Activated CD8-positive, alpha-beta T cell treated with anti-CD3 and anti-CD28 coated beads for 36 hours (primary cell): ENCODE measurements at regions not wholly inside any gene's neighbourhood (a gene's known extent, or its start where the extent isn't known, plus 50 kb on each side); places are given as distances from the start of the nearest gene placed in this dataset.

Experiments
- ATAC-seq: fragments of 200-7000 bp; cut with Tn5 transposase; one replicate; pipeline ENCODE4 v1.10.0; 2021; ENCODE audit warnings: mild to moderate bottlenecking, moderate library complexity
- CTCF ChIA-PET: fragments of 350-600 bp; sonication (Branson Sonifier 250); formaldehyde crosslinking; loops from one replicate; lab custom pipeline; 2021; ENCODE audit warnings: antibody characterized with exemption; lab: Charles Lee
- POLR2A ChIA-PET: fragments of 350-600 bp; sonication (Branson Sonifier 250); formaldehyde crosslinking; loops from one replicate; lab custom pipeline; 2021; ENCODE audit warnings: antibody characterized with exemption; lab: Charles Lee
- DNase-seq: peaks from one replicate; pipeline ENCODE4 v3.0.0-alpha.2; 2020
- H3K27ac Mint-ChIP-seq: one replicate; pipeline ENCODE4 v1.8.0; 2021; ENCODE audit warnings: mild to moderate bottlenecking, mixed read lengths
- H3K27me3 Mint-ChIP-seq: one replicate; pipeline ENCODE4 v1.8.0; 2021; ENCODE audit warnings: mixed read lengths
- H3K36me3 Mint-ChIP-seq: one replicate; pipeline ENCODE4 v1.8.0; 2021; ENCODE audit warnings: low read depth, mixed read lengths
- H3K4me1 Mint-ChIP-seq: one replicate; pipeline ENCODE4 v1.8.0; 2021; ENCODE audit warnings: low read depth, mixed read lengths
- H3K4me3 Mint-ChIP-seq: one replicate; pipeline ENCODE4 v1.8.0; 2021; ENCODE audit warnings: mild to moderate bottlenecking, moderate library complexity, mixed read lengths
- H3K9me3 Mint-ChIP-seq: one replicate; pipeline ENCODE4 v1.8.0; 2021; ENCODE audit warnings: mixed read lengths
- CTCF ChIP-seq: fragments of 200-600 bp; IDR thresholded peaks from one replicate; pipeline ENCODE4 v1.8.0; 2022; ENCODE audit warnings: antibody characterized with exemption, mild to moderate bottlenecking
- intact Hi-C: fragments of 100-400 bp; cut with micrococcal nuclease; formaldehyde crosslinking; loops from one replicate; pipeline ENCODE4 v1.10.0; 2022

DNA sequence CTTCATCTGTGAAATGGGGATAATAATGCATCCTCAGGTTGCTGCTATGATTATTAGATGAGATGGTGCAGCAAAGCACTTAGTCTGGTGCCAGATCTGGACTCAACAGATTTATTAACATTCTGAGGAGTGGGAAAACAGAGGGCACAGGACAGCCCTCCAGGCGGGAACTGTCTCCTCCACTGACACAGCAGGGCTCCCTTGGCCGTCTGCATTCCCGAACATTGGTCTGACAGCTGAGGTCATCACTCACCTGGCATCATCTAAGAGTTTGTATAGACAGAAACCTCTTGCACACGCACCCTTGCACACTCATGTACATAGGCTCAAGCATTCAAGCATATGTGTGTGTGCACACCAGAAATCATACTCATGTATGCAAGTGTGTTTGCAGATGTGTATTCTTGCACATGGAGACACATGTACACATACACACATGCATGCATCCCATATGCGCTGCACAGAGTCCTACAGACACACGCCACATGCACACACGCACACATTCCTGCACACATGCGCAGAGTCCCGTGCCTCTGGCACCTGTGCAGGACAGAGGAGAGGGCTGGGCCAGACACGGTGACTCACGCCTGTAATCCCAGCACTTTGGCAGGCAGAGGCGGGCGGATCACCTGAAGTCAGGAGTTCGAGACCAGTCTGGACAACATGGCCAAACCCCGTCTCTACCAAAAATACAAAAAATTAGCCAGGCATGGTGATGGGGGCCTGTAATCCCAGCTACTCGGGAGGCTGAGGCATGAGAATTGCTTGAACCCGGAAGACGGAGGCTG lies 173.3 kb upstream of the GLI2 start:
- intact Hi-C loops = no loop called here
- no peak for TF ChIP-seq CTCF
- no peak for DNase-seq
- ChIA-PET CTCF (no interaction called here), POLR2A (no interaction called here)
- no peaks in the 10 kb centered on the region for H3K9me3 Mint-ChIP-seq
- H3K36me3 Mint-ChIP-seq = no peaks in the 10 kb centered on the region
- no peaks in the 10 kb centered on the region for H3K4me1 Mint-ChIP-seq
- H3K27me3 Mint-ChIP-seq = peaks cover 3% of the 10 kb centered on the region
- no peak for ATAC-seq
- H3K4me3 Mint-ChIP-seq = no peak overlapping the region
- H3K27ac Mint-ChIP-seq = no peak overlapping the region

DNA sequence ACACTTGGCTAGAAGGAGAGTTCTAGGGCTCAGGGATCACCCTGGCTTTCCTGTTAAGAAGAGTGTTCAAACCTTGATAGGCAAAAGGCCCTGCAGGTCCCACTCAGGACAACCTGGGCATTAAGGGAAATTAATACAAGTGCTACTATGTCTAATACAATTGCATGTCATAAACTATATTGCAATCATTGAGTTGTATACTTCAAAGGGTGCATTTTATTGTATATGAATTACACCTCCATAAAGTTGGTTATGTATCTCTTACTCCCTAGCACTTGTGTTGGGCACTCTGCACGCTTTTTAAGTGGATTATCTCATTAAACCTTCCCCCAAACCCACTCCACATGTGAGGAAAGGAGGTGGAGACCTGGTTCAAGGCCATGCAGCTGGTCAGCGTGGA lies 172.1 kb upstream of the GLI2 start:
- no peaks in the 10 kb centered on the region for H3K4me1 Mint-ChIP-seq
- CTCF ChIA-PET = no interaction called here
- H3K27ac Mint-ChIP-seq = no peak overlapping the region
- no peak for ATAC-seq
- DNase-seq = no peak
- TF ChIP-seq CTCF = no peak
- H3K27me3 Mint-ChIP-seq = peaks cover 2% of the 10 kb centered on the region
- H3K4me3 Mint-ChIP-seq = no peak overlapping the region
- POLR2A ChIA-PET = no interaction called here
- no peaks in the 10 kb centered on the region for H3K36me3 Mint-ChIP-seq
- intact Hi-C loops = no loop called here
- H3K9me3 Mint-ChIP-seq = no peaks in the 10 kb centered on the region

- ATAC-seq (no peak), DNase-seq (no peak)
- Mint-ChIP-seq H3K4me3 (no peak overlapping the region), H3K36me3 (no peaks in the 10 kb centered on the region), H3K27ac (no peak overlapping the region), H3K4me1 (no peaks in the 10 kb centered on the region), H3K27me3 (peaks cover 2% of the 10 kb centered on the region), H3K9me3 (no peaks in the 10 kb centered on the region)
- intact Hi-C loops = no loop called here
- no peak for TF ChIP-seq CTCF
- POLR2A ChIA-PET = no interaction called here
- CTCF ChIA-PET = no interaction called here
Observed at GRCh38 chr2:120564213-120565094, 171.2 kb upstream of the GLI2 start.

GRCh38 chr2:120565095-120565460 lies 170.6 kb upstream of the GLI2 start:
- H3K27ac Mint-ChIP-seq = no peak overlapping the region
- no peak for DNase-seq
- ATAC-seq = no peak
- H3K4me1 Mint-ChIP-seq = no peaks in the 10 kb centered on the region
- H3K27me3 Mint-ChIP-seq = peaks cover 2% of the 10 kb centered on the region
- no peak overlapping the region for H3K4me3 Mint-ChIP-seq
- intact Hi-C loops = no loop called here
- no peaks in the 10 kb centered on the region for H3K9me3 Mint-ChIP-seq
- ChIA-PET CTCF (no interaction called here), POLR2A (no interaction called here)
- no peak for TF ChIP-seq CTCF
- no peaks in the 10 kb centered on the region for H3K36me3 Mint-ChIP-seq

DNA sequence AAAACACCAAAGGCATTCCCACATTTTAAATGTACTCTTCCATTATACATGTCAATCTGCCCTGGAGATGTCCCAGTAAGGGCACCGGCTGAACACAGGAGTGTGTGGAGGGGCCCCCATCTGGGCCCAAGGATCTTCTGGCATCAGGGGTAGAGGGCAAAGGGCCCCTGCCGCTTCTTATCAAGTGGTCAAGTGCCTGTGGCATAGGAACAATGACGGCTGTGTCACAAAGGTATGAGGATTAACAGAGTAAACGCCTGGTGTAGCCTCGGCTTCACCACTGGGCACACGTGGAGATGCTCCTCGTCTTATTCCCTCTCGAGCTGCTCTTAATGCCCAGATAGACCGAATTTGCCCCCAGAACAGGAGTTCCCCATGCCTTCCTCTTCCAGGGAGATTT lies 169.7 kb upstream of the GLI2 start:
- Mint-ChIP-seq H3K9me3 (no peaks in the 10 kb centered on the region), H3K36me3 (no peaks in the 10 kb centered on the region), H3K27ac (no peak overlapping the region), H3K27me3 (peaks cover 2% of the 10 kb centered on the region), H3K4me1 (no peaks in the 10 kb centered on the region), H3K4me3 (no peak overlapping the region)
- ChIA-PET CTCF (no interaction called here), POLR2A (no interaction called here)
- ATAC-seq = no peak
- intact Hi-C loops = no loop called here
- no peak for DNase-seq
- no peak for TF ChIP-seq CTCF
